ENCODE measurements at regions not wholly inside any gene's neighbourhood (a gene's known extent, or its start where the extent isn't known, plus 50 kb on each side); places are given as distances from the start of the nearest gene placed in this dataset.

- TF ChIP-seq CTCF (conservative IDR thresholded peaks at IDR 0.05; ENCODE audit: low read length), result no peak
- no peak overlapping the region for H3K4me3 ChIP-seq (ENCODE audit: low read length)
- DNase-seq (ENCODE audit: low read depth), result no peak
Observed at GRCh38 chr14:92258934-92259333, 64.0 kb upstream of the SLC24A4 start.

- no peak overlapping the region for H3K4me3 ChIP-seq (ENCODE audit: low read length)
- no peak for TF ChIP-seq CTCF (conservative IDR thresholded peaks at IDR 0.05; ENCODE audit: low read length)
- DNase-seq (ENCODE audit: low read depth), result no peak
Observed at GRCh38 chr14:92259613-92260357, 63.2 kb upstream of the SLC24A4 start.

- no peak for TF ChIP-seq CTCF (conservative IDR thresholded peaks at IDR 0.05; ENCODE audit: low read length)
- no peak for DNase-seq (ENCODE audit: low read depth)
- H3K4me3 ChIP-seq (ENCODE audit: low read length), result no peak overlapping the region
Observed at GRCh38 chr14:92263681-92264080, 59.3 kb upstream of the SLC24A4 start.

GRCh38 chr14:92264195-92264594 is 58.8 kb upstream of the SLC24A4 start:
- no peak for TF ChIP-seq CTCF (conservative IDR thresholded peaks at IDR 0.05; ENCODE audit: low read length)
- H3K4me3 ChIP-seq (ENCODE audit: low read length), result no peak overlapping the region
- DNase-seq (ENCODE audit: low read depth), result no peak

- TF ChIP-seq CTCF (conservative IDR thresholded peaks at IDR 0.05; ENCODE audit: low read length), result no peak
- no peak overlapping the region for H3K4me3 ChIP-seq (ENCODE audit: low read length)
- no peak for DNase-seq (ENCODE audit: low read depth)
Observed at GRCh38 chr14:92266216-92266615, 56.7 kb upstream of the SLC24A4 start.

All from AG10803 (cell line).